Panc1 (cell line): ENCODE measurements at regions not wholly inside any gene's neighbourhood (a gene's known extent, or its start where the extent isn't known, plus 50 kb on each side); places are given as distances from the start of the nearest gene placed in this dataset.

ENCODE experiments used
- ATAC-seq: fragments of 200-7000 bp; cut with Tn5 transposase; 2 replicates; pipeline ENCODE4 v1.9.1; 2020; ENCODE audit warnings: mild to moderate bottlenecking, moderate library complexity
- BruUV-seq: library from RNA; stranded (reverse); fragments of 400-500 nt; replicated peaks from 2 replicates; lab custom pipeline; 2021; lab: Mats Ljungman, UMichigan
- CTCF ChIA-PET: fragments of 300-600 bp; sonication (Branson Sonifier 250); formaldehyde crosslinking; loops from one replicate; lab custom pipeline; 2022; ENCODE audit warnings: antibody characterized with exemption; lab: Charles Lee
- POLR2A ChIA-PET: fragments of 300-600 bp; sonication (Branson Sonifier 250); formaldehyde crosslinking; loops from one replicate; lab custom pipeline; 2022; ENCODE audit warnings: antibody characterized with exemption; lab: Charles Lee
- DNase-seq: peaks from one replicate; pipeline ENCODE4 v3.0.0-alpha.2; 2010; ENCODE audit warnings: low read depth, low spot score
- H3K27ac ChIP-seq: 2 replicates; pipeline ENCODE4 v1.5.1; 2011; ENCODE audit warnings: mild to moderate bottlenecking, low read length, inconsistent platforms
- H3K27me3 ChIP-seq: fragments of 200-500 bp; sonication (Bioruptor generic); 2 replicates; pipeline ENCODE4 v1.6.0; 2014; ENCODE audit warnings: low read length, inconsistent platforms; ENCODE audit not compliant: control insufficient read depth, insufficient read depth
- H3K36me3 ChIP-seq: fragments of 200-500 bp; sonication (Bioruptor generic); 2 replicates; pipeline ENCODE4 v1.5.1; 2014; ENCODE audit warnings: inconsistent platforms, mild to moderate bottlenecking, low read length, moderate library complexity; ENCODE audit not compliant: control insufficient read depth, insufficient read depth
- H3K4me1 ChIP-seq: 2 replicates; pipeline ENCODE4 v1.5.1; 2011; ENCODE audit warnings: inconsistent platforms, mild to moderate bottlenecking, low read length, moderate library complexity; ENCODE audit not compliant: control insufficient read depth, insufficient read depth
- H3K4me3 ChIP-seq, 2 experiments: 2 replicates each; pipeline ENCODE4 v1.5.1; 2011 to 2012; ENCODE audit warnings: low read depth in 2 of 2, low read length in 2 of 2, mild to moderate bottlenecking in 2 of 2, inconsistent platforms in 1 of 2, moderate library complexity in 1 of 2
- H3K9me3 ChIP-seq: fragments of 200-500 bp; sonication (Bioruptor generic); 2 replicates; pipeline ENCODE4 v1.5.1; 2014; ENCODE audit warnings: low read depth, mild to moderate bottlenecking, inconsistent platforms, low read length, moderate library complexity; ENCODE audit not compliant: control insufficient read depth, insufficient read depth
- POLR2AphosphoS5 ChIP-seq: IDR thresholded peaks from 2 replicates; pipeline ENCODE4 v1.6.1; 2012; ENCODE audit warnings: mild to moderate bottlenecking, low read depth, low read length, moderate library complexity
- REST ChIP-seq, 2 experiments: IDR thresholded peaks; 2 replicates each; pipeline ENCODE4 v1.6.1; 2011 to 2012; ENCODE audit warnings: low read depth in 2 of 2, control low read depth in 1 of 2, low read length in 1 of 2, mild to moderate bottlenecking in 1 of 2, moderate library complexity in 1 of 2; ENCODE audit not compliant: insufficient read depth in 1 of 2
- SIN3A ChIP-seq: IDR thresholded peaks from 2 replicates; pipeline ENCODE4 v1.6.1; 2012; ENCODE audit warnings: low read depth, mild to moderate bottlenecking, low read length, moderate library complexity, borderline replicate concordance; ENCODE audit not compliant: insufficient read depth
- TCF7L2 ChIP-seq: IDR thresholded peaks from 2 replicates; pipeline ENCODE4 v1.6.1; 2011; ENCODE audit warnings: mild to moderate bottlenecking, low read depth, low read length, inconsistent platforms
- in situ Hi-C: cut with HindIII; loops from 2 replicates; pipeline ENCODE4 v1.10.0; 2016; ENCODE audit warnings: low sequenced_read_pairs, low pct_unique_long_range_greater_than_20kb
- intact Hi-C: fragments of 100-400 bp; cut with micrococcal nuclease; formaldehyde crosslinking; loops from one replicate; pipeline ENCODE4 v1.10.0; 2022; ENCODE audit not compliant: unreplicated experiment
- TF ChIP-seq, protein P1 (sequence below): fragments of 450-650 bp; IDR thresholded peaks from 2 replicates; pipeline ENCODE4 v1.5.1; 2017; ENCODE audit warnings: mild to moderate bottlenecking

GRCh38 chr1:82565546-82565945 lies 764.8 kb downstream of the ADGRL2 start:
- H3K4me3 ChIP-seq = no peak overlapping the region
- ChIA-PET CTCF (no interaction called here), POLR2A (no interaction called here)
- H3K27me3 ChIP-seq = no peaks in the 10 kb centered on the region
- peak; percentile 63 for ATAC-seq
- no peak overlapping the region for H3K27ac ChIP-seq
- peaks cover 3% of the 10 kb centered on the region; the same call in 1 of the 2 replicates for H3K9me3 ChIP-seq
- H3K36me3 ChIP-seq = no peaks in the 10 kb centered on the region
- in situ Hi-C loops (no loop called here), intact Hi-C loops (no loop called here)
- DNase-seq = peak; percentile 15
- H3K4me1 ChIP-seq = no peaks in the 10 kb centered on the region
- BruUV-seq = no TSS peak
- TF ChIP-seq REST (IDR thresholded peaks at IDR 0.05; ENCODE audit: insufficient read depth in 1 of 2, low read depth in 2 of 2, low read length in 1 of 2) (no peak), TCF7L2 (0 out of 2 replicates have a peak, but pooled peaks have one; percentile 19), POLR2AphosphoS5 (no peak), SIN3A (no peak)
- TF ChIP-seq, protein P1, sequence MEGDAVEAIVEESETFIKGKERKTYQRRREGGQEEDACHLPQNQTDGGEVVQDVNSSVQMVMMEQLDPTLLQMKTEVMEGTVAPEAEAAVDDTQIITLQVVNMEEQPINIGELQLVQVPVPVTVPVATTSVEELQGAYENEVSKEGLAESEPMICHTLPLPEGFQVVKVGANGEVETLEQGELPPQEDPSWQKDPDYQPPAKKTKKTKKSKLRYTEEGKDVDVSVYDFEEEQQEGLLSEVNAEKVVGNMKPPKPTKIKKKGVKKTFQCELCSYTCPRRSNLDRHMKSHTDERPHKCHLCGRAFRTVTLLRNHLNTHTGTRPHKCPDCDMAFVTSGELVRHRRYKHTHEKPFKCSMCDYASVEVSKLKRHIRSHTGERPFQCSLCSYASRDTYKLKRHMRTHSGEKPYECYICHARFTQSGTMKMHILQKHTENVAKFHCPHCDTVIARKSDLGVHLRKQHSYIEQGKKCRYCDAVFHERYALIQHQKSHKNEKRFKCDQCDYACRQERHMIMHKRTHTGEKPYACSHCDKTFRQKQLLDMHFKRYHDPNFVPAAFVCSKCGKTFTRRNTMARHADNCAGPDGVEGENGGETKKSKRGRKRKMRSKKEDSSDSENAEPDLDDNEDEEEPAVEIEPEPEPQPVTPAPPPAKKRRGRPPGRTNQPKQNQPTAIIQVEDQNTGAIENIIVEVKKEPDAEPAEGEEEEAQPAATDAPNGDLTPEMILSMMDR = no peak

DNA sequence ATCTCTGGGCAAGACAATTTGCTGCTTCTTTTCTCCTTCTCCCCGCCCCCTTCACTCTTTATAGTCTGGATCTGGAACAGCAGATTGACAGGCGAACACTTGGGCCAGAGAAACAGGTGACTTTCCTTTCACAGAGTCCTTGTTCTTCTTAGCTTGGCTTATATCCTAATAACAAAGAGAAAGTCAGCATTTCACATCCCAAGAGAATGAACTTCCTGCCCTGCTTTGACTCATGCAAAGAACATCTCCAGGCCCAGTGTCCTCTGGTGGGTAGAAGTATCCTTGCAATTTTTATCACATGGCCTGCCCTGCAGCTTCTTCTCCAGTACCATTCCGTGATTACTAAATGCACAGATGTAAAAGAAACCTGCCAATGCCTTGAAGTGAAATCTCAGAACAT lies 764.4 kb downstream of the ADGRL2 start:
- no peak overlapping the region for H3K27ac ChIP-seq
- no peak overlapping the region for H3K4me3 ChIP-seq
- no peaks in the 10 kb centered on the region for H3K27me3 ChIP-seq
- H3K9me3 ChIP-seq = peaks cover 3% of the 10 kb centered on the region; the same call in 1 of the 2 replicates
- in situ Hi-C loops = no loop called here
- intact Hi-C loops = no loop called here
- CTCF ChIA-PET = no interaction called here
- POLR2A ChIA-PET = no interaction called here
- ATAC-seq = peak; percentile 68
- no peaks in the 10 kb centered on the region for H3K4me1 ChIP-seq
- TF ChIP-seq TCF7L2 (no peak), REST (IDR thresholded peaks at IDR 0.05; ENCODE audit: insufficient read depth in 1 of 2, low read depth in 2 of 2, low read length in 1 of 2) (no peak), SIN3A (no peak), POLR2AphosphoS5 (no peak)
- TF ChIP-seq, protein P1 = no peak; the same call in 1 of the 2 replicates
- H3K36me3 ChIP-seq = no peaks in the 10 kb centered on the region
- no peak for DNase-seq
- no TSS peak for BruUV-seq
